Left lobe of liver (tissue), 2 donors: ENCODE measurements at regions not wholly inside any gene's neighbourhood (a gene's known extent, or its start where the extent isn't known, plus 50 kb on each side); places are given as distances from the start of the nearest gene placed in this dataset.

ENCODE experiments used
- ATAC-seq: fragments of 200-7000 bp; cut with Tn5 transposase; one replicate; pipeline ENCODE4 v1.9.1; 2020; ENCODE audit warnings: mild to moderate bottlenecking, moderate library complexity
- DNase-seq: peaks from one replicate; pipeline ENCODE4 v3.0.0-alpha.2; 2020; ENCODE audit warnings: low spot score
- donor health status: DM: no; HTN: no; CAD: no; lungs with moderate emphysema.
- donor health status: DM: no; HTN: yes; CAD: no.

DNA sequence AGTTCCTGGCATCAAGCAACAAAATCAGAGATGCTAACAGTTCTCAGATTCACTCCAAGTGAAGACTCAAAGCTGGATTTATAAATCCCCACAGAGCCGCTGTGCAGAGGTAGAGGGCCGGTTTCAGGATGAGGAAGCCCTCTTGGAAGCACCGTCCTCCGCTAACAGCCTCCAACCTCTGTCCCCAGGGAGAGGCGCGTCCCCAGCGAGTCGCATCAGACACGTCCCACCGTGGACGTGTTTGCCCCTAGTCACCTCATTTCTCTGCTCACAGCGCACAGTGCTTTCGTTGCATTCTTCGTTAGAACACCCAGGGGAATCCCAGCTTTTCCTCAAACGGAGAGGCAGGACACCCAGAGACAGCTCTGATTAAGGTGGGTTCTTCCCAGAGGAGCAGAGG lies 642.9 kb downstream of the BRD1 start:
- ATAC-seq = no peak
- no peak for DNase-seq

DNA sequence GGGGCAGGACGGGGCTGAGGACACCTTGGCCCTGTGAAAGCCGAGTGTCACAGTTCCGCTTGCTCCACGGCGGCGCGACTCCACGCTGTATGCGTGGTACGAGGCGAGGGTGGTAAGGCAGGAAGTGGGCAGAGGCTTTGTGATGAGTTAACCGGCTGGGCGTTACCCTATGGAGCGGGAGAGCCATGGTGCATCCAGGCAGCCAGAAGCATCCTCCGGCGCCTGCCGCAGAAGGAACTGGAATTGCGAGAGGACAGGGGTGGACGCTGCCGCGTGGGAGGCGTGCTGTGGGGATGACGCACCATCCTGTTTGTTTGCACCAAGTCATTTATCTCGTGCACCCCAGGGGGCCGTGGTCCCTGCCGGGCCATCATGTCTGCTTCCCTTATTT lies 643.9 kb downstream of the BRD1 start:
- no peak for DNase-seq
- no peak for ATAC-seq

DNA sequence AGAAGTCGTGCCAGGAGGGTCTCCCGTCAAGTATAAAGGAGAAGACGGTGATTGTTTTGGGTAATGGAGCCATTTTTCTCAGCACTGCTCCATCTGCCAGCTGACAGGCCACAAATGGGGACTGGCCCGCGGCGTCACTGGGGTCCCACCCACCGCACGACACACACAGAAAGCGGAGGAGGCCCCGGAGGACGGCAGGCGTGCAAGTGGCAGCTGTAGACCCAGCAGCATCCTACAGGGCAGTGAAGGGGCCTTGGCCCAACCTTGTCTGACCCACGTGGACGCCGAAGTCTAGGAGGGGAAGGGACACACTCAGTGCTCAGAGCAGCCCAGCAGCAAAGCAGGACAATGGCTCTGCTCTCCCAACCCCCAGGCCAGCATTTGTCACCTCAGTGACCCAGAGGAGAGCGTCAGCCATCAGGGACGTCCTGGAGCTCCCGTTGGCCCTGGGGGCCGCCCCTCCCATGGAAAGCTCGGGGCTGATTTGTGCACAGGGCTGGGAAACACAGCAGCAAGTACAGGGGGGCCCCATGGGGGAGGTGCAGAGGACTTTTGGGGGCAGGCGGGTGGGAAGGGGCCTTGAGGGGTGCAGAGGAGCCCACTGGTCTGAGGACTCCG lies 644.4 kb downstream of the BRD1 start:
- DNase-seq = no peak
- no peak for ATAC-seq

DNA sequence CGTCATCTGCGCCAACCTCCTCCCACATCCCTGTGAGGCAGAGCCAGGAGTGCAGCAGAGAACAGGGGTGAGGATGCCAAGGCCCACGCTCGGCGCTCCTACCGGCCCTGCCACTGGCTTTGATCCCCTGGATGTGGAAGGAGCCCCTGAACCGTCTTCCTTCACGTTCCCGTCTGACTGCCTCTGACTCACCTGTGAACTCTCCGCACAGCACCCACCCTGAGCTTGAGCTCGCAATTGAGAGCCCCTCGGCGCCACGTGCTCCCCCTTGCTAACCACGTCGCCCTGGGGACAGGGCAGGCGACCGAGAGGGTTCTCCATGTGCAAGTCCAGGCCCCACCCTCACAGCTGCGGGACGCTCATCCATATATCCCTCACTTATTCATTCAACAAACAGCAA lies 645.3 kb downstream of the BRD1 start:
- ATAC-seq (no peak), DNase-seq (no peak)

DNA sequence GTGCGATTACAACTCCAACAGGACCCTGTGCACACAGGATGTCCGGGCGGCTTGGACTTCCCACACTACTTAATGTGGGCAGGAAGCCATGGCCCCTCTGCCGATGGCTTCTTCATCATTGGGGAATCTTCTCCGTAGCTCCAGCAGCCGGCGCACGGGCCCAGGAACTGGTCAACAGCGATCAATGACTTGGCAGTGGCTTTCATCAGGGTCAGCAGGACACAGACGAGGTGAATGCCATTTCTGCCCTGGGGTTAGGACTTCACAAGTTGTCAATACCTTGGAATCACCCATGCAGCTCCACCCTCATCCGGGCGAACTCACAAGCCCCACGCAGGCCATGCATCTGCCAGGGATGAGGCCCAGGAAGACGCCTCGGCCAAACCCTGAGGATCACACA lies 645.7 kb downstream of the BRD1 start:
- DNase-seq = peak; percentile 71
- ATAC-seq = peak; percentile 67

DNA sequence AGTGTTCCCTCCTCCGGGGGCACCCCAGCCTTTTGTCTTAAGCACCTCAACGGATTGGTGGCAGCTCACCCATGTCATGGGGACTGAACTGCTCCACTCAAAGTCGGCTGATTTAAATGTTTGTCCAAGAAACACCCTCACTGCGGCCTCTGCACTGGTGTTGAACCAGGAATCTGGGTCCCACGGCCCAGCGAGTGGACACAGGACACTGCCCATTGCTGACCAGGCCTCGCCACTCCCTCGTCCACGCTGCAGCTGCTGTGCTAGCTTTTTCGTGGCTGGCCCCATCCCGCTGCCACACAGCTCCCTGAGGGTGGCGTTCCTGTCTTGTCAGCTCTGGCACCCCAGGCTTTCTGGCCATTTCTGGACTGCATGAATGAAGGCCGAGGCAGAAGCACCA lies 646.2 kb downstream of the BRD1 start:
- ATAC-seq (peak; percentile 34), DNase-seq (no peak)

DNA sequence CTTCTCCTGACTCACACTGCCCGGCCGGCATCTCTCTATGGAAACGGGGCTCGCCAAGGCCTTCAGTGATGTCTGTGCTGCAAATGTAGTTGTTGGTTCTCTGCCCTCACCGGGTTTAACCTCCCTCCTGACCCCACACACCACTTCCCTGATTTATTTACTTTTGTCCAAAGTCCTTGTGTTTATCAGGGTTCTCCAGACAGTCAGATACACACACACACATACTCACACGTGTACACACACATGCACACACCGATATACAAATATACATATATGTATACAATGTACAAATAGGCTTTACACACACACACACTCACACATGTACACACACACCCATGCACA lies 647.0 kb downstream of the BRD1 start:
- ATAC-seq = peak; percentile 79
- peak; percentile 75 for DNase-seq

DNA sequence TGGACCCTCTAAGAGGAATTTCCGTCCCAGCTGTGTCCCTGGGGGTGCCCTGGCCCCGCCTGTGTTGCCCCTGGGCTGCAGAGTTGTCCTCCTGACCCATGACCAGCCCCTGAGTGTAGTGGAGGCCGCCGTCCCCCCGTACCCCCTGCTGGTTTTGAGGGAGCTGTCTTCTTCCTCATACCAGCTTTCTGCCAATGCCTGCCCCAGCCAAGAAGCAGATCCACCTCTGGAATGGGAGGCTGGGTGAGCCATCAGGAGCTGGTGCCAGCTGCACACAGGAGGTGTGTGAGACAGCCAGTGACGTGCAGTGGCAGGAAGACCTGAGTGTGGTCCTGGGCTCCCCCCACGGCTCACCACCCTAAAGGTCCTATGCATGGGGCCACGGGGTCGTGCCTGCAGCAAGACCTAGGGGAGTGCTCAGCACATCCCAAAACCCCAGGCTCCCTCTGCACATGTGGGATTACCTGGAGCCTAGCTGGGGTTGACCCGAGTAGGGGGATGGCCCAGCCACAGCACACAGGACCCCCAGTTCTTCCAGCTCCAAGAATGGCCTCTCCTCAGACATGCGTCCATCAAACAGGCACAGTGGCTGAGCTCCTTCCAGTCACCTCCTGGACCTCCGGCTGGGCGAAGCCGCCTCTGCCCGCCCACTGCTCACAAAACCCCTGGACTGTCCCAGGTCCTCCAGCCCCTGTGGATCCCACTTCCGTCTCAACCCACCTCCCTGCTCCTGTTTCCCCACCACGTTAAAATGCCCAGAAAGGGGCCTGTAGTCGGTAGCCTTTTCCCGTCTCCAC lies 647.6 kb downstream of the BRD1 start:
- no peak for DNase-seq
- ATAC-seq = peak; percentile 44

DNA sequence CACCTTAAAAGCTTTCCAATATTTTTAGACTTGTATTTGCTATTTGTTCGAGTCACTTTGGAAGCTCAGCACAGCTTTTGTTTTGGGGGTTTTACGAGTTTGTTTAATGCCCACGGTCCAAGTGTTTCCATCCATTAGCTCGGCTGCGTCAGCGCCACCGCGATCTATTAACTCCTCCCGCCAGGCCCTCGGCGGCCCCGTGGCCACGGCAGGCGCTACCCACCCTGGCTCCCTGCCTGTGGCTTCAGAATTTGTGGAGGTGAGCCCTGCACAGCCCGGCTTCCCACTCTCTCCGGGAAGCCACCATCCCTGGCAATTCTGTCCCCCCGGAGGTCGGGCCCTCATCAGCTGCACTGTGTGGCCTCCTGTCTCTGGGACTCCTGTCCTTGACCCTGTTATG lies 648.5 kb downstream of the BRD1 start:
- ATAC-seq (no peak), DNase-seq (no peak)

DNA sequence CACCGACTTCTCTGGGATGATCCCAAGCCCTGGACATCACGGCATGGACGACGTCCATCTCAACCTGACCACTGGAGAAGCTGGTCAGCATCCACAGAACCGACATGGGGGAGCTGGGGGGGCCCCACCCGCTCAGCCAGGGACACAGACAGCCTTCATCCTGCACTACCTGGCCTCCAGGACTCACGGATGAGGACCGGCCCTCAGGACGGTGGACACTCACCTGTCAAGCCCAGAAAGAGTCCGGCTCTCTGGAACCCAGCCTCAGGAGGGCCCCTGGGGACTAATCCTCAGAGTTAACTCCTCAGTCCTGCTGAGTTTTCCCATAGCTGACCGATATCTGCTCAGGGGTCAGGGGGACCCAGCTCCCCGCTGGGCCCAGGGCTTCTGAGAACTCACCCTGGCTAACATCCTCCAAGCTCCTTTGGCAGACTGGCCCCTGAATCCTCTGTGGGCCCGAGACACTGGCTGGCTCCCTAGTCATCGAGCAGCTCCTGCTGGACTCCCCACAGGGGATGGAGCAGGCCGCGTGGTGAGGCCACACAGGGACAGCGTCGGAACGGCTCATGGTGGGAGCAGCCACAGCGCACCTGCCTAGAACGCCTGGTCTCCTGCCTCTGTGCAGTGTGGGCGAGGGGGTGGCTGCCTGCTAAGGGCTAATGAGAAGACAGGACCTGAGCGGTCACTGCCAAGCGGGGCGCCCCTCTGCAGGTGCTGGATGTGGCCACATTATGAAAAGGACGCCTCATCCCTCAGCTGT lies 649.2 kb downstream of the BRD1 start:
- no peak for ATAC-seq
- no peak for DNase-seq

DNA sequence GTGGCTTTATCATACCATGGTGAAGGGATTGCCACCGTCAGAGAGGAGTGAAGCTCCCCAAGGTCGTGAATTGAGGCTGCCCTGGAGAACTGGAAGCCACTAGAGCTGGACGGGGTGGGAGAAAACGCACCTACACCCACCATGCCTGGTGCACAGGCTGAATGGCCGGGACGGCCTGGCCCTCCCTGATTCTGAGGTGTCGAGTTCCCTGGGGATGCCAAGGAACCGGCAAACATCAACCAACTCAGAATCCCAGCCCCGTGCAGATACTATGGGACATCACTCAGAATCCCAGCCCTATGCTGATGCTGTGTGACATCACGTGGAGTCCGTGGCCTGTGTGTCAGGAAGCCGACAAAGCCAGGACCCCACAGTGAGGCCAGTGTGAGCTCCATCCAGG lies 650.0 kb downstream of the BRD1 start:
- no peak for DNase-seq
- no peak for ATAC-seq

DNA sequence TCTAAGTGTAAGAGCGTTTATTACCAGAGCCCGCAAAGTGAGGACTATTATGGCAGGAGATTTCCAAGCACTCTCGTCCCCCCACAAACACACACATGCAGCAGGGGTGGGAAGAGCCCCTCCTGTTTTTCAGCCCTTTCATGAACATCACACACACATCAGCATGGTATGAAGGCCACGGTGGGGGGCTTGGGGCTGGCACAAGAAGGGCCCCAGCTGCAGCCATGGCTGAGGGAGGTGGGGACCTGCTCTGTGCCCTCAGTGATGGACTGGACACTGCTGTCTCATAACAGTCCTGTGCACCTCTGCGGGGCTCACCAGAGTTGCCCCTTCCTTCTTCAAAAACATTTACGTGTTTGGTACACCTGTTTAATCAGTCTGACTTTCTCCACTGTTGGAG lies 650.7 kb downstream of the BRD1 start:
- ATAC-seq (no peak), DNase-seq (no peak)

DNA sequence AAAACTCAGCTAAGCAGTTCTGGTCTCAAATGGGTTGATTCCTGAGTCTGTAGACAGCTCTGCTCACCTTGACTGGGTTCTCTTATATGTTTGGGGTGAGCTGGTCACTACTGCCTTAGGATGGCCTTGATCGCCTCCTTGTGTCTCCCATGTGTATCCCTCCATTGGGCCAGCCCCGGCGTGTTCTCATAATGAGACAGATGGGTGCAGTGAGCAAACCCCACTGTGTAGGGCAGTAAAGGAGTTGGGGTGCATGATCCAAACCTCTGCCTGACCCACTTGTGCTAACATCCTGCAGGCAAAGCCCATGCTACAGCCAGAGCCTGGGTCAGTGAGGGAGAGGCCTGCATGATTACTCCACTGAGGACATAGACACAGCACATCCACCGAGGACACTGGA lies 657.6 kb downstream of the BRD1 start:
- DNase-seq = no peak
- no peak for ATAC-seq

DNA sequence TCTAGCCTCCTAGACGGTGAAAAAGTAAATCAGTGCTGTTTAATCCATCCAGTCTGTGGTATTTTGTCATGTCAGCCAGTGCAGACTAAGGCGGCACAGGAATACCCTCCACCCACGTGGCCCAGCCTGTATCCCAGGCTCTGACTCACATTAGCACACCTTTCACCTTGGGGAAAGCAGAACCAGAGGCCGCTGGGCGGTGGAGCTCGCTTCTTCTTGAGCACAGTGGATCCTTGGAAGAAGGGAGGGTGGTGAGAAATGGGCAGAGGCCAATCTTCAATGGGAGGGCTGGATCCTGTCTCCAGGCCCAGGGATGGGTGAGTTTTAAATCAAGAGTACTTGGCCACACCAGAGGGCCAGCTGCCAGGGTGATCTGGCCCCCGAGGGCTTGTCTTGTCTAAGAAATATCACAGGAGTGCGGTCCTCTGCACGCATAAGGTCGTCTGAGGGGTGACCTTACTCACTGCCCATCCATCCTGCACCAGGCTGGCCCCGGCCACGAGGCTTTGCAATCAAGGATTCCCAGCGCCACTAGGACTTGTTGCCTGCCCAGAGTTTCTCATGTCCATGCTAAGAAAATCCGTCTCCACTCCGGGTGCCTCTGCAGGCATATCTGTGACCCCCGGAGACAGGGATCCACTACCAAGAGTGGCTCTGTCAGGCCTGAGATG lies 658.5 kb downstream of the BRD1 start:
- no peak for ATAC-seq
- no peak for DNase-seq

DNA sequence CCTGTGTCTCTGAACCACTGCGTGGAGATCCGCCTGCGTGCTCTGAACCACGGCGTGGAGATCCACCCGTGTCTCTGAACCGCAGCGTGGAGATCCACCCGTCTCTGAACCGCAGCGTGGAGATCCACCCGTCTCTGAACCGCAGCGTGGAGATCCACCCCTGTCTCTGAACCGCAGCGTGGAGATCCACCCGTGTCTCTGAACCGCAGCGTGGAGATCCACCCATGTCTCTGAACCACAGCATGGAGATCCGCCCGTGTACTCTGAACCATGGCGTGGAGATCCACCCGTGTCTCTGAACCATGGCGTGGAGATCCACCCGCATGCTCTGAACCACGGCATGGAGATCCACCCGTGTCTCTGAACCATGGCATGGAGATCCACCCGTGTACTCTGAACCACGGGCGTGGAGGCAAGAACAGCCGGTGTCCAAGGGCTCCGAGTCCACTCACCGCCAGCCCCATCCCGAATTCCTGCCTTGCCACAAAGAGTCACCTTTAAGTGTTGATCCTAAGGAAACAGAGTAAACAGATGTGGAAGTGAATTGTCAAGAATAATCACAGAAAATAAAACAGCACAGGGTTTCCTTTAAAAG lies 659.4 kb downstream of the BRD1 start:
- ATAC-seq (no peak), DNase-seq (no peak)

DNA sequence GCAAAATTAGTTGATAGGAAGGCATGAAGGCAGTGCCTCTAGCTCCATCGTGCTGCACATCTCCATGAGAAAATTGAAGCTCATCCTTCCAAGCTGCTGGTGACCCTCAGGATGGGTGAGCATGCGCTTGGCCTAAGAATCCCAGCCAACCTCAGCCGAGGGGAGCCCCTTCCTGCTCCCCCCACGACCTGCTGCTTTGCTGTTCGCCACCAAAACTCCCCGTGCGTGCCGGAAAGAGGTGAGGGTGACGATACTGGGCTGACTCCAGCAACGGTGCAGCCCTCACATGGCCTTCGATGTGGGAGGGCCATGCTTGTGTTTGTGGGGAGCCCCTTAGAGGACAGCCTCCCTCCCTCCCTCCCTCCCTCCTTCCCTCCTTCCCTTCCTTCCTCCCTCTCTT lies 660.9 kb downstream of the BRD1 start:
- no peak for ATAC-seq
- DNase-seq = no peak

DNA sequence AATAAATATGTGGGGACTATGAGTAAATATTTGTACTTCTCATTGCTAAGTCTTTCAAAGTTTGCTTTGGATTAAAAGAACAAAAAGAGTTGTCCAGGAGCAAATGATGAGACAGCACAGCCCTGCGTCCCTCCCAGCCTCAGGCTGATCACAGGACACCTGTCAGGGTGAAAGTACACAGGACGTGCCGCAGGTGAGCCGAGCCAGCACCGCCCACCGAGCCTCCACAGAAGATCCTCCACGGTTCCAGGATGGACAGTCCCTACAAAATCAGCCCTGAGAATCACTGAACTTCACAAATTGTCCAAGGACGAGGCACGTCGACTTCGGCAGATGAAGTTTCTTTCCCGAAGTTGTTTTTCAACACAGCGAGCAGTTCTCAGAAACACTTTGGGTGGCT lies 661.5 kb downstream of the BRD1 start:
- DNase-seq = no peak
- no peak for ATAC-seq

DNA sequence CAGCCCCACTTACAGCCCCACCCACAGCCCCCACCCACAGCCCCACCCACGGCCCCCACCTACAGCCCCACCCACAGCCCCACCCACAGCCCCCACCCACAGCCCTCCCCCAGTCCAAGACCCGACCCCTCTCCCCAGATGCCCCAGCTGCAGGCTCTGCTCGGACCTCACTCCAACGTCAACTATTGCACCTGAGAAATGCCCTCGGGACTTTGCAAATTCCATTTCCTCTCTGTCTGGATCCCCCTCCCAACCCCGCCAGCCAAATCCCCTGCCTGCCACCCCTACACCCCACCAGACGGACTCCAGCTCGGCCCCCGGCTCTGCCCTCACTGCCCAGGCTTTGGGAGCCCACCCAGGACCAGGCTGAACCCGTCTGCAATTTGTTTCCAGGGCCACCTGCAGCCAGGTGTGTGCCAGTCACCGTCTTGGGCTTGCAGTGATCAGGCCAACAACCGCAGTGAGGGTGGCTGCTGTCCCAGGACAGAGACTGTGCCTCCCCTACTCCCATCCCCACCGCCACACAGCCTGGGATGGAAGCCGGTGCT lies 662.8 kb downstream of the BRD1 start:
- DNase-seq (no peak), ATAC-seq (no peak)

DNA sequence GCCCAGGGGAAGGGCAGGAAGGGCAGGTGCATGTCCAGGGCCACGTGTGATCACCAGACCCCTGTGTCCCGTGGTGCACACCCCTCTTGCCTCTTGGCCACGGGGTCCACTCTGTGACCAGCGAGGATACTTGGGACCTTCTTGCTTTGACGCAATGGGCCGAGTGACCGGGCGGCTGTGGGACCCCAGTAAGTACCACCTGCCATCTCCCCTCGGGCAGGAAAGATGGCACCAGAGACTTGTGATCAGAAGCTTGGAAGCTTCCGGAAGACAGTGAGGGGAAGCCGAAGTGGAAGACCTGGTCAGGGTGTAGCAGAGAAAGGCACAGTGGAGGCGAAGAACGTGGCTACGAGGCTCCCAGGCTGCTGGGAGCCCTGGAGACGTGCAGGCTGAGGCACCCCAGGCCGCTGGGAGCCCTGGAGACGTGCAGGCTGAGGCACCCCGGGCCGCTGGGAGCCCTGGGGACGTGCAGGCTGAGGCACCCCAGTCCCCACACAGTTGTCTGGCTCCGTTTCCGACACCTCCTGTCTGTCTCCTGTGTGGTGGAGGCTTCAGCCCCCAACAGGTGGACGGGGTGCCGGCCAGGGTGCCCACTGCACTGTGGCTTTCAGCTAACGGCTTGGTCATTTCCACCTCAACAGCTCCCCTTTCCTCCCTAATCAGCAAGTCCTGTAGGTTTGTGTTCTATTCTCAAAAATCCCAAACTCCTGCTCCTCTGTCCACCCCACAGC lies 663.5 kb downstream of the BRD1 start:
- DNase-seq (no peak), ATAC-seq (no peak)

DNA sequence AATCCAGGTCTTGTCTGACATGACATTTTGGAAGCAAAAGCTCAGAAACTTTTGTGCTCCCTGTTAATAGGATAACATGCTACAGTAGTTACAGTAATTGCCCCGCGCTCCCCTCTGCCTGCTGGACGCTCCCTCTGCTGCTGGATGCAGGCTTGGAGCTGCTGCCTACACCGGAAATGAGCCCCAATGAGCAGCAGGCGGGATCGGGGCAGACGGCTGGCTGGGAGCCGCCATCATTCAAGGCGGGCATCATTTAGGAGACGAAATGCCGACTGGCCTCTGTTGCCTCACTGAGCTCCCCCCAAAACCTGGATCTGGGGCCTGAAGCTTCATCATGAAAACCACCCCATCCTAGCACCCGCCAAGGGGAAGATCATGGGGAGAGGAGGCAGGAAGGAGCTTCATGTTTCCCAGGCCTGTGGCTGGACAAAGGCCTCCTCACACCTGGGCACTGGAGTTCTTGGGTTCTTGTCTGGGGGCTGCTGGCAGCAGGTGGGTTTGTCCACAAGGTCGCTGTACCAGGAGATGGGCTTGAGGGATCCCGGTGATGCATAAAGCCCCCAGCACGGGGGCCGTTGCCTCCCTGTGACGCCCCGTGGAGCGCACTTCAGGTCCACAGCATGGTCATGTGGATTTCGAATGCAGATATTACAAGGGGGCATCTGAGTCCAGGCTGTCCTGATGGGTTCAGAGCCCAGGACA lies 664.3 kb downstream of the BRD1 start:
- ATAC-seq (no peak), DNase-seq (no peak)
